Naive thymus-derived CD4-positive, alpha-beta T cell (primary cell): ENCODE measurements at regions not wholly inside any gene's neighbourhood (a gene's known extent, or its start where the extent isn't known, plus 50 kb on each side); places are given as distances from the start of the nearest gene placed in this dataset.

Source experiments
- ATAC-seq: fragments of 150-1000 bp; cut with Tn5 transposase; 2 replicates; pipeline ENCODE4 v1.10.0; 2021; ENCODE audit warnings: mild to moderate bottlenecking, moderate library complexity
- CTCF ChIA-PET: fragments of 350-600 bp; sonication (Branson Sonifier 250); formaldehyde crosslinking; loops from one replicate; lab custom pipeline; 2021; ENCODE audit warnings: antibody characterized with exemption; lab: Charles Lee
- POLR2A ChIA-PET: fragments of 350-600 bp; sonication (Branson Sonifier 250); formaldehyde crosslinking; loops from one replicate; lab custom pipeline; 2021; ENCODE audit warnings: antibody characterized with exemption, inconsistent platforms; lab: Charles Lee
- DNase-seq, 9 donors: peaks; one replicate each; pipeline versions ENCODE4 v3.0.0 to v3.0.0-alpha.2; 2020 to 2022; ENCODE audit warnings: mixed read lengths in 1 of 9
- H3K27ac ChIP-seq: one replicate; pipeline ENCODE4 v1.7.0; 2013; ENCODE audit warnings: mild to moderate bottlenecking, low read depth, low read length, moderate library complexity
- H3K27me3 ChIP-seq, 2 donors: one replicate each; pipeline ENCODE4 v1.7.0; 2013; ENCODE audit warnings: low read length in 2 of 2, mild to moderate bottlenecking in 2 of 2, moderate library complexity in 2 of 2; ENCODE audit not compliant: control insufficient read depth in 2 of 2, insufficient read depth in 2 of 2
- H3K36me3 ChIP-seq, 3 experiments: 1 replicate in 2 of 3; 2 replicates in 1 of 3; pipeline ENCODE4 v1.7.0; 2013; ENCODE audit warnings: low read length in 3 of 3, mild to moderate bottlenecking in 3 of 3, moderate library complexity in 1 of 3; ENCODE audit not compliant: insufficient read depth in 3 of 3, control insufficient read depth in 2 of 3
- H3K4me1 ChIP-seq, 2 donors: one replicate each; pipeline ENCODE4 v1.7.0; 2013; ENCODE audit warnings: low read length in 2 of 2, mild to moderate bottlenecking in 2 of 2, moderate library complexity in 1 of 2; ENCODE audit not compliant: control insufficient read depth in 2 of 2, insufficient read depth in 2 of 2
- H3K4me3 ChIP-seq: 2 replicates; pipeline ENCODE4 v1.7.0; 2013; ENCODE audit warnings: mild to moderate bottlenecking, low read length
- H3K9me3 ChIP-seq, 3 experiments: 1 replicate in 2 of 3; 2 replicates in 1 of 3; pipeline ENCODE4 v1.7.0; 2013; ENCODE audit warnings: low read length in 3 of 3; ENCODE audit not compliant: control insufficient read depth in 2 of 3
- H3K27ac Mint-ChIP-seq, 9 donors: one replicate each; pipeline ENCODE4 v1.8.0; 2020 to 2022; ENCODE audit warnings: mixed read lengths in 9 of 9, mild to moderate bottlenecking in 8 of 9, moderate library complexity in 5 of 9, inconsistent platforms in 2 of 9
- H3K27me3 Mint-ChIP-seq, 5 donors: one replicate each; pipeline ENCODE4 v1.8.0; 2021 to 2022; ENCODE audit warnings: mixed read lengths in 5 of 5, mild to moderate bottlenecking in 1 of 5
- H3K36me3 Mint-ChIP-seq, 5 donors: one replicate each; pipeline ENCODE4 v1.8.0; 2020 to 2022; ENCODE audit warnings: mixed read lengths in 5 of 5, mild to moderate bottlenecking in 3 of 5, inconsistent platforms in 1 of 5
- H3K4me1 Mint-ChIP-seq, 7 donors: one replicate each; pipeline ENCODE4 v1.8.0; 2020 to 2022; ENCODE audit warnings: mixed read lengths in 7 of 7, mild to moderate bottlenecking in 3 of 7, inconsistent platforms in 1 of 7
- H3K4me3 Mint-ChIP-seq, 10 donors: one replicate each; pipeline ENCODE4 v1.8.0; 2020 to 2022; ENCODE audit warnings: mild to moderate bottlenecking in 10 of 10, mixed read lengths in 10 of 10, moderate library complexity in 6 of 10, inconsistent platforms in 2 of 10
- H3K9me3 Mint-ChIP-seq, 11 donors: one replicate each; pipeline ENCODE4 v1.8.0; 2020 to 2022; ENCODE audit warnings: mixed read lengths in 11 of 11, mild to moderate bottlenecking in 4 of 11, inconsistent platforms in 1 of 11, moderate library complexity in 1 of 11
- intact Hi-C, 2 donors: fragments of 100-400 bp; cut with micrococcal nuclease; formaldehyde crosslinking; loops; one replicate each; pipeline ENCODE4 v1.15.1; 2023

DNA sequence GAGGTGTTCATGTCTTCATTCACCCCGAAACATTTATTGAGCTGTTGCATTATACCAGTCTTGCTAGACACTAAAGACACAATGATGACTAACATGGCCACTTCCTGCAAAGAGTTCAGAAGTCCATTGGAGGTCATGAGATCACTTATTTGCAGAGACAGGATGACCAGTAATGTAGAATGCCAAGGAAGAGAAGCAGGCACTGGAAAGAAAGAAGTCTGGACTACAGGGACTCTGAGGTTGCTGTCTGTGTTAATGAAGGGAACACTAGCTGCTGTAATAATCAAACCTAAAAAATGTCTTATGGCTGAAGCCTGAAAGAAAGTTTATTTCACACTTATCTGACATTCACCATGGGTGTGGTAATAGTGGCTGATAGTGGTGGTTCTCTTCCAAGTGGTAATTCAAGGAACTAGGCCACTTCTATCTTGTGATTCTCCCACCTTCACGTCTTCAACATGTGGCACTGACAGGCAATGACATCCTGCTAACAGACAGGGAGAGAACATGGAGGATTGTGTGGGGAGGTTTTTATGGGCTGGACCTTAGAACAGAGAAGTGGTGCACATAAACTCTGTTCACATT, 89.2 kb upstream of the MKLN1 start:
- DNase-seq (no peak), ATAC-seq (peak; percentile 65)
- H3K4me1 ChIP-seq, result peaks cover 13 to 15% of the 10 kb centered on the region in 2 donors
- Mint-ChIP-seq H3K9me3 (peaks cover 0 to 7% (median 0%) of the 10 kb centered on the region in 11 donors), H3K36me3 (peaks cover 0 to 3% (median 0%) of the 10 kb centered on the region in 5 donors), H3K27ac (peak overlapping the region in 3 of 9 donors; percentile 9 to 15 (median 14)), H3K4me1 (peaks cover 13 to 44% (median 20%) of the 10 kb centered on the region in 7 donors), H3K27me3 (no peaks in the 10 kb centered on the region), H3K4me3 (no peak overlapping the region)
- H3K36me3 ChIP-seq, result no peaks in the 10 kb centered on the region
- H3K4me3 ChIP-seq, result no peak overlapping the region
- no peaks in the 10 kb centered on the region for H3K9me3 ChIP-seq
- ChIA-PET POLR2A (no interaction called here), CTCF (interaction anchor here (0.7 kb wide), 1 partner anchor 21 kb away, joined by 3 read pairs; no protein-coding TSS in a partner anchor)
- intact Hi-C loops, result loop anchor here in 1 of 2 donors (5.0 to 10.0 kb wide), 2 partner anchors 326 to 1196 kb away; no protein-coding TSS in a partner anchor
- H3K27me3 ChIP-seq, result no peaks in the 10 kb centered on the region
- no peak overlapping the region for H3K27ac ChIP-seq

GRCh38 chr7:131241386-131241785, 86.3 kb upstream of the MKLN1 start:
- no peak overlapping the region for H3K4me3 Mint-ChIP-seq
- H3K36me3 Mint-ChIP-seq, result no peaks in the 10 kb centered on the region
- ChIA-PET CTCF (interaction anchor here (0.6 kb wide), 1 partner anchor 55 kb away, joined by 4 read pairs; no protein-coding TSS in a partner anchor), POLR2A (no interaction called here)
- no peak overlapping the region for H3K27ac Mint-ChIP-seq
- no peaks in the 10 kb centered on the region for H3K27me3 Mint-ChIP-seq
- no peak for DNase-seq
- Histone ChIP-seq H3K27ac (no peak overlapping the region), H3K36me3 (no peaks in the 10 kb centered on the region), H3K27me3 (no peaks in the 10 kb centered on the region), H3K4me3 (no peak overlapping the region), H3K4me1 (peaks cover 0 to 4% of the 10 kb centered on the region in 2 donors), H3K9me3 (no peaks in the 10 kb centered on the region)
- no peak for ATAC-seq
- intact Hi-C loops, result no loop called here
- H3K4me1 Mint-ChIP-seq, result peaks cover 0 to 21% (median 8%) of the 10 kb centered on the region in 7 donors
- peaks cover 0 to 7% (median 0%) of the 10 kb centered on the region in 11 donors for H3K9me3 Mint-ChIP-seq

GRCh38 chr7:131242123-131242650, 85.5 kb upstream of the MKLN1 start:
- no peaks in the 10 kb centered on the region for H3K27me3 ChIP-seq
- H3K27ac ChIP-seq, result no peak overlapping the region
- peaks cover 0 to 4% of the 10 kb centered on the region in 2 donors for H3K4me1 ChIP-seq
- intact Hi-C loops, result no loop called here
- H3K4me1 Mint-ChIP-seq, result peaks cover 0 to 16% (median 6%) of the 10 kb centered on the region in 7 donors
- H3K27me3 Mint-ChIP-seq, result no peaks in the 10 kb centered on the region
- no peak overlapping the region for H3K4me3 Mint-ChIP-seq
- H3K4me3 ChIP-seq, result no peak overlapping the region
- H3K9me3 ChIP-seq, result no peaks in the 10 kb centered on the region
- DNase-seq (no peak), ATAC-seq (no peak)
- ChIA-PET POLR2A (no interaction called here), CTCF (no interaction called here)
- H3K9me3 Mint-ChIP-seq, result peaks cover 0 to 4% (median 0%) of the 10 kb centered on the region in 11 donors
- no peaks in the 10 kb centered on the region for H3K36me3 ChIP-seq
- no peaks in the 10 kb centered on the region for H3K36me3 Mint-ChIP-seq
- no peak overlapping the region for H3K27ac Mint-ChIP-seq

DNA sequence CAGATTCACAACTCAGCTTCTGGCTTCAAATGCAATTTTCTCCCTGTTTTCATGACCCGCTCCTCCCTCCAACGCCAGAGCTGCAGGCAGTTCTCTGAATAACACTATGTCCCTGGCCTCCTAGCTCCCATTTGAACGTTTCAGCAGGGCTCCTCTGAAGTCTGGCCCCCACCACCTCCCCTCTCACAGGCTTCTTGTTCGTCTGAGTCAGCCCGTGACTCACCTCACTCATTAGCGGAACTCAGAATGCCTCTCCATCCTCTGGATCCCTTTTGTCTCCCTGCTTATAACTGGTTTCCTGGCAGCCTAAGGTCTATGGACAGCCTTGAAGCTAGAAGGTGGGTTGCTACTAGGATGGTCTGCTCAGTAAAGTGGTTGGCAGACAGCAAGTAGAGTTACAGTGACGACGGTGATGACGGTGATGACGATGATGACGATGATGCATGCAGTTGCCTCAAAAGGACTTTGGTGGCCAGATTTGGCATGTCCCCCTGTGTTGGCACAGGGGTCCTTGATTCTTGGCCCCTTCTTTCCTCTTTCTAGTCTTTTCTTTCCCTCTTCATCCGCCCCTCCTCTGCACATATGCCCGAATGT, 83.3 kb upstream of the MKLN1 start:
- Histone ChIP-seq H3K36me3 (no peaks in the 10 kb centered on the region), H3K27ac (no peak overlapping the region), H3K9me3 (no peaks in the 10 kb centered on the region), H3K4me1 (no peaks in the 10 kb centered on the region), H3K27me3 (no peaks in the 10 kb centered on the region), H3K4me3 (no peak overlapping the region)
- POLR2A ChIA-PET, result no interaction called here
- Mint-ChIP-seq H3K36me3 (no peaks in the 10 kb centered on the region), H3K9me3 (no peaks in the 10 kb centered on the region), H3K4me3 (no peak overlapping the region), H3K27ac (peak overlapping the region in 1 of 9 donors; percentile 59), H3K27me3 (peaks cover 0 to 6% (median 2%) of the 10 kb centered on the region in 5 donors), H3K4me1 (no peaks in the 10 kb centered on the region)
- CTCF ChIA-PET, result no interaction called here
- DNase-seq (no peak), ATAC-seq (no peak)
- intact Hi-C loops, result no loop called here

DNA sequence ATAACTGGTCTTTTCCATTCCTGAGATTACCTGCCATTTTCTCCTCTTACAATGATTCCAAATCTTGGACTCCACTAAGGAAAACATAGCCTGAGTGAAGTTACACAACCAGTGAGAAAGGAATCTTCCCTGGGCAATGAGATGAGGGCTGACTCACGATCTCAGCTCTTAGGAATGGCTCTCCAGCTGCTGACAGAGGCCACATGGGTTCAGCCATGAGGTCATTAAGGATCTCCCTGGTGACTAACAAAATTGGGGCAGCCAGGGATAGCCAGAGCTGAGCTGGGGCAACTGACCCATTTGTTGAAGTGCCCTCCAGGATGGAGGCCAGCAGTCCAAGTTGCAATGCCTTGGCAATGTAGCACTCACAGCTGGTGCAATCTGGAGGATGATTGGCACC, 78.7 kb upstream of the MKLN1 start:
- H3K4me1 Mint-ChIP-seq, result peaks cover 0 to 5% (median 0%) of the 10 kb centered on the region in 7 donors
- CTCF ChIA-PET, result no interaction called here
- intact Hi-C loops, result no loop called here
- Histone ChIP-seq H3K27ac (no peak overlapping the region), H3K4me1 (no peaks in the 10 kb centered on the region), H3K36me3 (no peaks in the 10 kb centered on the region), H3K9me3 (no peaks in the 10 kb centered on the region), H3K27me3 (no peaks in the 10 kb centered on the region), H3K4me3 (no peak overlapping the region)
- no peak for ATAC-seq
- DNase-seq, result no peak
- peak overlapping the region in 1 of 9 donors; percentile 55 for H3K27ac Mint-ChIP-seq
- POLR2A ChIA-PET, result no interaction called here
- H3K36me3 Mint-ChIP-seq, result peaks cover 0 to 6% (median 5%) of the 10 kb centered on the region in 5 donors
- peaks cover 5 to 16% (median 8%) of the 10 kb centered on the region in 5 donors for H3K27me3 Mint-ChIP-seq
- H3K9me3 Mint-ChIP-seq, result peaks cover 5 to 11% (median 6%) of the 10 kb centered on the region in 11 donors
- H3K4me3 Mint-ChIP-seq, result no peak overlapping the region

GRCh38 chr7:131249483-131249882, 78.2 kb upstream of the MKLN1 start:
- Histone ChIP-seq H3K36me3 (no peaks in the 10 kb centered on the region), H3K4me3 (no peak overlapping the region), H3K27me3 (no peaks in the 10 kb centered on the region), H3K27ac (no peak overlapping the region), H3K4me1 (no peaks in the 10 kb centered on the region), H3K9me3 (no peaks in the 10 kb centered on the region)
- H3K27ac Mint-ChIP-seq, result no peak overlapping the region
- H3K36me3 Mint-ChIP-seq, result peaks cover 0 to 11% (median 10%) of the 10 kb centered on the region in 5 donors
- H3K4me1 Mint-ChIP-seq, result peaks cover 0 to 8% (median 0%) of the 10 kb centered on the region in 7 donors
- POLR2A ChIA-PET, result no interaction called here
- H3K9me3 Mint-ChIP-seq, result peaks cover 7 to 16% (median 11%) of the 10 kb centered on the region in 11 donors
- H3K27me3 Mint-ChIP-seq, result peaks cover 5 to 16% (median 10%) of the 10 kb centered on the region in 5 donors
- intact Hi-C loops, result no loop called here
- DNase-seq, result no peak
- H3K4me3 Mint-ChIP-seq, result no peak overlapping the region
- ATAC-seq, result no peak
- CTCF ChIA-PET, result interaction anchor here (1.0 kb wide), 1 partner anchor 209 kb away, joined by 3 read pairs; no protein-coding TSS in a partner anchor
